ENCODE measurements at regions not wholly inside any gene's neighbourhood (a gene's known extent, or its start where the extent isn't known, plus 50 kb on each side); places are given as distances from the start of the nearest gene placed in this dataset.

- TF ChIP-seq HMGXB4 (CRISPR knock-in tag; IDR thresholded peaks at IDR 0.05), result no peak
- no peak for TF ChIP-seq NELFE (IDR thresholded peaks at IDR 0.05; ENCODE audit: insufficient read depth, insufficient read length)
Measured at GRCh38 chr11:70734379-70734778, 336.1 kb downstream of the CTTN start (continued).

GRCh38 chr11:70734911-70735310, 336.6 kb downstream of the CTTN start:
- ATAC-seq (no peak), DNase-seq (ENCODE audit: extremely low read depth in 1 of 4, low spot score in 3 of 4) (no peak), FAIRE-seq (no peak)
- Histone ChIP-seq H3K27ac (ENCODE audit: extremely low read depth, low read depth, low read length) (no peak overlapping the region), H3K4me3 (no peak overlapping the region), H2AFZ (ENCODE audit: low read depth, low read length) (no peak overlapping the region), H3K4me2 (ENCODE audit: insufficient read depth, low read length) (no peak overlapping the region), H3K9ac (ENCODE audit: insufficient read depth in 1 of 2, low read depth in 2 of 2, low read length in 2 of 2) (no peak overlapping the region), H3K79me2 (ENCODE audit: control insufficient read depth, insufficient read depth, low read length) (no peaks in the 10 kb centered on the region), H3K36me3 (ENCODE audit: control insufficient read depth, insufficient read depth, low read length) (no peaks in the 10 kb centered on the region), H3K9me1 (ENCODE audit: control insufficient read depth, insufficient read depth, low read length) (no peaks in the 10 kb centered on the region), H3K9me3 (replicated peaks; ENCODE audit: control insufficient read depth, insufficient read depth, low read depth, low read length) (no peaks in the 10 kb centered on the region), H4K20me1 (replicated peaks; ENCODE audit: control insufficient read depth, insufficient read depth, low read length) (peaks cover 4% of the 10 kb centered on the region; the same call in 1 of the 2 replicates), H3K27me3 (ENCODE audit: control insufficient read depth in 2 of 2, insufficient read depth in 2 of 2, low read length in 2 of 2) (peaks cover 19 to 95% of the 10 kb centered on the region in 2 experiments), H3K4me1 (replicated peaks in 1 of 2; ENCODE audit: control insufficient read depth in 2 of 2, insufficient read depth in 2 of 2, low read length in 2 of 2) (peaks cover 0 to 5% of the 10 kb centered on the region in 2 experiments; a peak in 2 of 5 replicates)
- in situ Hi-C loops (cut with MboI) (no loop called here), intact Hi-C loops (cut with micrococcal nuclease) (no loop called here)
- CTCF ChIA-PET (ENCODE audit: low intra/inter-chr PET ratio), result no interaction called here
- POLR2A ChIA-PET, result no interaction called here
- WGBS (ENCODE audit: insufficient coverage, low coverage, missing lambda C conversion rate), result under 1% methylated on average over 14 of the region's 15 CpGs
- no TSS peak for BruUV-seq (replicated peaks)
- TF ChIP-seq YY1 (IDR thresholded peaks at IDR 0.05; ENCODE audit: borderline replicate concordance in 1 of 3, control insufficient read depth in 1 of 3, extremely low read depth in 1 of 3, insufficient read depth in 3 of 3, insufficient read length in 1 of 3, insufficient replicate concordance in 2 of 3, low read depth in 1 of 3, low read length in 2 of 3), result no peak
- TF ChIP-seq ZNF217 (CRISPR knock-in tag; IDR thresholded peaks at IDR 0.05), result no peak
- no peak for TF ChIP-seq ETV5 (CRISPR knock-in tag; IDR thresholded peaks at IDR 0.05; ENCODE audit: low read depth)
- no peak for TF ChIP-seq CBX2 (IDR thresholded peaks at IDR 0.05; ENCODE audit: insufficient read depth, low read length, poor library complexity, severe bottlenecking)
- no peak for TF ChIP-seq JUN (IDR thresholded peaks at IDR 0.05; ENCODE audit: borderline replicate concordance, low read depth, low read length)
- TF ChIP-seq JUN (CRISPR knock-in tag; IDR thresholded peaks at IDR 0.05; ENCODE audit: borderline replicate concordance), result no peak
- TF ChIP-seq ILK (tag; IDR thresholded peaks at IDR 0.05; ENCODE audit: borderline replicate concordance, low read depth), result no peak
- TF ChIP-seq KLF13 (tag; IDR thresholded peaks at IDR 0.05; ENCODE audit: borderline replicate concordance, low read depth), result no peak
- TF ChIP-seq RBM39 (optimal IDR thresholded peaks at IDR 0.05; ENCODE audit: low read depth, low read length), result no peak
- no peak for TF ChIP-seq ZNF316 (IDR thresholded peaks at IDR 0.05)
- TF ChIP-seq ZNF174 (CRISPR knock-in tag; IDR thresholded peaks at IDR 0.05), result no peak
- no peak for TF ChIP-seq ZNF444 (CRISPR knock-in tag; IDR thresholded peaks at IDR 0.05)
- no peak for TF ChIP-seq COPS2 (conservative IDR thresholded peaks at IDR 0.05)
- no peak for TF ChIP-seq TCFL5 (CRISPR knock-in tag; conservative IDR thresholded peaks at IDR 0.05)
- no peak for TF ChIP-seq POLR2A (conservative IDR thresholded peaks at IDR 0.05)
- no peak for TF ChIP-seq ZNF644 (tag; IDR thresholded peaks at IDR 0.05; ENCODE audit: low read depth)
- TF ChIP-seq ZNF395 (CRISPR knock-in tag; IDR thresholded peaks at IDR 0.05), result no peak
- TF ChIP-seq ADNP (tag; IDR thresholded peaks at IDR 0.05), result no peak

Data from K562 (cell line).